NCI-H510A (cell line): ENCODE measurements at regions not wholly inside any gene's neighbourhood (a gene's known extent, or its start where the extent isn't known, plus 50 kb on each side); places are given as distances from the start of the nearest gene placed in this dataset.
"Not testable (repeated sequence)": the region's sequence is repeated elsewhere in the genome, so short reads cannot be mapped to it uniquely, and the experiment has no call there.

Source experiments
- DNase-seq: peaks from one replicate; lab custom pipeline; 2025; lab: John Stamatoyannopoulos, UW

DNA sequence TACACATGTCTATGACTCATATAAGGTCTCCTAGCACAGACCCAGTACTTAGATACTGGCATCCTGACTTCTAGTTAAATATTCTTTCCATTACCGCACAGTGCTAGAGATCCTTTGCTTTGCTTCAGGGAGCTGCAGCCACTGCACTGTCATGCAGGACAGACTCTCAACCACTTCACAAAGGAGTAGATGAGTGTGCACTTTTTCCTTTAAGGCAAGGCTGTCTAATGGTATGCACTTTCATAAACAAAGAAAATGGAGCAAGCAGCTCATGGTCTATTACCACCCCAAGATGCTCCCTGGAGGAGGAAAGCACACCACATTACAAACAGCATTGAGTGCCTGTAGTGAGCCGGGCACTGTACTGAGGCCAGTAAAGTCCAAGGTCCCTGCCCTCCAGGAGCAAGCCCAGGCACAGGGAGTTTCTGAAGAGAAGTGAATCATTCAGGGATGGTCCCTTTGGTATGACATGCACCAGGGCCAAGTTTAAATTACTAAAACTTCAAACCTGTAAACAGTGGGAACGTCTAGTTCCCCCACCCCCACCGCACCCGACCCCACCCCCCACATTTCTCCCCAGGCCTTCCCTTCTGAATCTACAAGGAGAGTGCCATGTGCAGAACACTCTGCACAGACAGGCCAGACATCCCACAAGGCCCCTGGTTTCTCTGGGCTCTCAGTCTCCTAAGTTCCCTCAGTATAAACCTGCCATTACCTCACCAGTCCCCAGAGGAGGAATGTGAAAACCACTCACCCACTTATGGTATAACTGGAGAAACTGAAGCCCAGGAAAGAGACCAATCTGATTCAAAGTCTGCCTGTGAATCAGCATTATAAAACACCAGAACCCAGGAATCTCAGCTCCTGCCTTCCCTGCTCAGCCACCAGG is 107.8 kb upstream of the BCL6 start:
- no peak for DNase-seq

DNA sequence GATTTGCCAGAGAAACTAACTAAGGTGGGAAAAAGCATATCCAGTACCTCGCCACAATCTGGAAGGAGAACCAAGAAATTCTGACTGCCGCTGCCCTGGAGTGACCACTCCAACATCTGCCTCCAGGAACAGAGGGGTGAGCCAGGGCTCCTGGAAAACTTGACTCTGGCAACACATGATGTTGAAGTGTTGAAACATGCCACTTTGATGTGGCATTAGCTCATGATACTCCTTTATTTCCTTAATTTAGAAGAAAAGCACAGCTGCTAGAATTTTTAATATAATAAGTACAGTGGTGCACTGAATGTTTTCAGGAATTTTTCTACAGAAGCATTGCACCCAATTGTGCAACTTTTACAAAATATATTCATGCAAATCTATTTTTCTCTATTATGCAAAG is 109.9 kb upstream of the BCL6 start:
- no peak for DNase-seq

- no peak for DNase-seq
Observed at GRCh38 chr3:187856555-187856954, 111.3 kb upstream of the BCL6 start.

DNA sequence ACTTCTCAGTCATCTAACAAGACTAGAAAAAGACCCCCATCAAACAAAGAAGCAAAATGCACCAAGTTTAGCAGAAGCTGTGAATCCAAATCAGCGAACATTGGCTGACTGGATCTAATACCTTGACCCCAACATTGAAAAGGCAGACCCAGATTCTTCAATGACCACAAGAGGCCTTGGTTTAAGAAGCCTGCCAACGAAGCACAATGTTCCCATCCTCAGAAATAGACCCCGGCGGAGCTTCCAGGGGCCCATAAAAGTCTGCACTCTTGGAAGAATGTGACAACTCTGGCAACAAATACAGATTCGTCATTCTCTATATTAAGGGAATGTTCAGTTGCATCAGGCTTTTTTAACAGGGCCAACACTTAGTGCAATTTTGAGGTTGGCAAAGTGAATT is 112.8 kb upstream of the BCL6 start:
- no peak for DNase-seq

- no peak for DNase-seq
Observed at GRCh38 chr3:187858711-187859110, 113.4 kb upstream of the BCL6 start.

- DNase-seq: not testable (repeated sequence)
Observed at GRCh38 chr3:187862701-187863277, 117.5 kb upstream of the BCL6 start.

DNA sequence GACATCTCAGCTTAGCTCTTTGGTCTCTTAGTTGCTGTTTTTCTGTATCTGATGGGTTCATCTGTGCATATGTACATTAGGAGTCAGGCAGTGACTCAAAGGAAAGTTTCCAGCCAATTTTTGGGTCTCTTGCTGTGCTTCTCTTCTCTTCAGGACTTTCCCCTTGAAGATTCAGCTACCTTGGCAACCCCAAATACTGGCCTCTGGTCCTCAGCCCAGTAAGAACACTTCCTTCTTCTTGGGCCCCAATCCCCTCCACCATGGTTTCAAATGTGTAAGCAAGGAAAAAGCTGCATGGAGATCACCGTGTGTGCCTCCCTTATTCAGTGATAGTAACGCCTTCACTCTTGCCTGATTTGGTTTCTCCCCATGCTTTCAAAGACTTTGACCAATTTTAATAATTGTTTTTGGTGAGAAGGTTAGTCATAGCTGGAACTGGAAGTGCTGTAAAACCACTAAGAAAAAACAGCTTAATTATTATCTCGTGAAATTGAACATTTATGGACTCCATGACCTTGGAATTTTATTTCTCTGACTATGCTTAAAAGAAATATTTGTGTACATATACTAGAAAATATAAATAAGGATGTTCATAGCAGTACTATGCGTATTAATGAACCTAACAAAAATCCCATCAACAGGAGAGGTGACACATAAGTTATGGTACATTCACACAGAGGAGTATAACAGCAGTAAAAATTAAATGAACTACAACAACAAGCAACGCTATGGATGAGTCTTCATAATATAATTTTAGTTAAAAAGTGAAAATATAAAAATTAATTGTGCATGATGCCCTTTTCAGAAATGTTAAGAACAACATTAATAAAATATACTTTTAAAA is 125.3 kb upstream of the BCL6 start:
- DNase-seq: no peak

DNA sequence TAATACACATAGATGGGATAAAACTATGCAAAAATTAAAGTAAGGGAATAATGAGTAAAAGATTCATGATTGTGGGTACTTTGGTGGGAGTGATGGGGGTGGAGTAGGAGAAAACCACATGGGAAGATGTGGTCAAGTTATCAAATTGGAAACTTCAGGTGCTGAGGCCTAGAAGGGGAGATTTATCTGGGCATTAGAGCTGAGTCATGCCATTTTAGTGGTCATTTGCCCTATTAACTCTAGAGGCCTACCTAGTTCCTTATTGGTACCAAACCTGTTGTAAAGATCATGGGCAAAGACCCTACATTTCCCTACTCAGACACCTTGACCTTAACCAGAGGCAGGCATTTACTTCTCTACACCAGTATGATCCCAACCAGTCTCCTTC is 125.9 kb upstream of the BCL6 start:
- no peak for DNase-seq

DNA sequence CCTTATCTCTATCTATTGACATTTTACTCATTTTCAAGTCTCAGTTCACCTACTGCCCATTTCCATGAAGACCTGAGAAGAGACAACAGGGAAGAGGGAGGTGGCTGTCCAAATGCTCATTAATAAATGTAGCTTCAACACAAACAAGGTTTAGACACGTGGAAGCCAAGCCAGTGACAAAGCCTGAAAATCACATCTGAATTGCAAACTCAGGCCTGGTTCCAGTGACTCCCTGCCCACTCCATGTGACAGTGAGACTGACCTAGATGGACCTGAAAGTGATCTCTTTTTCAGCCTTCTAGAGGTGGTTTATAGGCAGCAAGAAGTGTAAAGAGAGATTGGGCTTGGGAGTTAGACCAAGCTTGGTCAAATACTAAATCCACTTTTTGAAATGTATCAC is 126.6 kb upstream of the BCL6 start:
- no peak for DNase-seq

DNA sequence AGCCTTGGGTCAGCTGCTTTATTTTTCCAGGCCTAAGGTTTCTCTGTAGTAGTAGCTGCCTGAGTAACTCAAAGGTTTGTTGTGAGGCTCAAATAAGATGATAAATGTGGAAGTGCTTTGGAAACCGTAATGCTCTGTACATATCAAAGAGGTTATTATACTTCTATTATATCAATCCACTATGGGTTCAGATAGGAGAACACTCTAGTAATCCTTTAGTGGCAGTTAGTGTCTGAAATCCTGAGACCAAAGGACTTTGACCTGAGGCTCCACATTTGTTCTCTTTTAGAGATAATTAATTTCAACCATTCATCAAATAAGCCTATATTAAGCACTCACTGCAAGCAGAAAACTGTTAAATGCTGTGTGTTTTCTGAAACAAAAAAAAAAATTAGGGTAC is 128.6 kb upstream of the BCL6 start:
- no peak for DNase-seq

DNA sequence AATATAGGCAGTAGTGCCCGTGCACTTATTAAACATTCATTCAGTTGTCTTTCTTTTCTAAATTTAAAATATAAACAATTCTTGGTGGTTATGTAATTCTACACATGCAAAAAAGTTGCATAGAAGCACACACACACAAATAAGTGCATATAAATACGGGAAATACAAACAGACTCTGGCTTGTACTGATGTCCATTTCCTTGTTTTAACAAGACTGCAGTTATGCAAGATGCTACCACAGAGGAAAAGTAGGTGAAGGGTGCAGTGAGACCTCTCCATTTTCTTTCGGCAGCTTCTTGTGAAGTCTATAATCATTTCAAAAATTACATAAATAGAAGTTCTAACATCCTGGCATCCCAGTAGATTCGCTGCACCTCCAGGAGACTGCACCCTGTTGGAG is 130.6 kb upstream of the BCL6 start:
- no peak for DNase-seq

- no peak for DNase-seq
Observed at GRCh38 chr3:187878772-187879518, 133.7 kb upstream of the BCL6 start.

DNA sequence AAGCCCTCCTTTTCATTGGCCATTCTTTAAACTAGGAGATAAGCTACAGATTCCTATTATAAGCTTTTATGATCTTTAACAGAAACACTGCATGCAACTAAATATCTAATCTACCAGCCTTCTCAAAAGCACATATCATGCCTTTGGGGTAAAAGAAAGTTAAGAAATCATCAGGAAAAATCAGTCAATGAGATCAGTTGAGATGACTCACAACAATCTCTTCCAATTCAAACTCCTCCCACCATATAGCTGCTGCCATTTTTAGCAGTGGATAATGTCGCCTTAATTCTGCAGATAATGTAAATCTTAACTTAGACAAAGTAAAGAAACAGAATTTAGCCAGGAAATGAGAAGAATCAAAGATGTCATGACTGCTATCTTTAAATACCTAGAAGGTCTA is 135.2 kb upstream of the BCL6 start:
- no peak for DNase-seq

DNA sequence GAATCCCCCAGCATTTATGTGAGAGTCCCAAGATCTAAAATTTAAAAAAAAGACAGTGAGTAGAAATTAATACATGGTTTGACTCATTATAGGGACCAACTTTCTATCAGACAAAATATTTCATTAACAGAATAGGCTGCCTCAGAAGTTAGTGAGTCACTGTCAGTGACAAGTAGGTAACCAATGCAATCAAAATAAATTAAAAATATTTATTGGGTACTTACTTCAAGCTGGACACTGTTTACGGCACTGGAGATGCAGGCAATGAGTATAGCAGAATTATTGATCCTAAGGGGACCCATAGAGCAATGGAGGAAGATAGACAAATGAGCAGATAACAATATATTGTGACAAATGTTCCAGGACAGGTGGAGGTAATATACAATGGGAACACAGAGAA is 135.6 kb upstream of the BCL6 start:
- no peak for DNase-seq

DNA sequence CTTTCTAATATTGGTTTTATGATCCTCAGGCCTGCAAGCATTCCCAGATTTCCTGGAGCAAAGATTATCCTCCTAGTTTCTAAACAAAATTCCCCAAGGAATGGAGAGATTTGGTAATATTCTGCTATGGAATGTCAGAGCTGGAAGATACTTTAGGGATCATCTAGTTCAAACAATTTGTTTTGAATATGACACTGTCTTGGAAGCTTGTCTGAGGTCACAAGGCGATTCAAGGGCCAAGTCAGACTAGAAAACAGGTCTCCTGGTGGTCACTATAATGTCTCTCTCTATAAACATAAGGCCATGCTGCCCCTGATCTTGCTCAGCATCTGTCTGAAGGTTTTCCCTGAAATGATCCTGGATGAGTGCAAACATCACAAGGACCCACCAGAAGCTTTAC is 143.4 kb upstream of the BCL6 start:
- no peak for DNase-seq

GRCh38 chr3:187889106-187889505 is 143.8 kb upstream of the BCL6 start:
- no peak for DNase-seq

DNA sequence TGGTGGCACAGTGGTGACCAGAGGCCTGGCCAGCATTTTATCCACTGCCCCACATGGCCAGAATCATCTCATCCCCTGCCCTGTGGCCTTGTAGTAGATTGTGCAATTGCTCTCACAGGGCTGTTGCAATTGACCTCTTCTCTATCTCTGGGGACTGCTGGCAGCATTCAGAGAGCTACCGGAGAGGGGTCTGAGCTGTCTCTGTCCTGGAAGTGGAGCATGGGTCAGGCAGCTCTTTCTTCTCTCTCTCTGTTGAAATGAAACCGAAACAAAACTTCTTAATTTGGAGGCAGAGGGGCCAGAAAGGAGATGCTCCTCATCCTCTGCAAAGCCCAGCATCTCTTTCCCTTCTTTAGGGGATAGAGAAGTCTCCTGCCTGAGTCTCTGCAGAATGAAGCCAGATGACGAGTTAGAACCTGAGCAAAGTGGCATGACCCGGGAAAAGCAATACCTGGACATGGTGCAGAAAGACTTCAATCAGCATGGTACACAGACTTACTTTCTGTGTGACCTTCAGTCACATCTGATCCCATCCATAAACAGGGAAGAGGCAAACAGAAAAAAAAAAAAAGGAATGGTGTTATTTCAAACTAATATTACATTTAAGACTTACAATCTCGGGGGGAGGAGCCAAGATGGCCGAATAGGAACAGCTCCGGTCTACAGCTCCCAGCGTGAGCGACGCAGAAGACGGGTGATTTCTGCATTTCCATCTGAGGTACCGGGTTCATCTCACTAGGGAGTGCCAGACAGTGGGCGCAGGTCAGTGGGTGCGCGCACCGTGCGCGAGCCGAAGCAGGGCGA is 144.5 kb upstream of the BCL6 start:
- no peak for DNase-seq

- not testable (repeated sequence) for DNase-seq
Observed at GRCh38 chr3:187890405-187890752, 145.1 kb upstream of the BCL6 start.

DNA sequence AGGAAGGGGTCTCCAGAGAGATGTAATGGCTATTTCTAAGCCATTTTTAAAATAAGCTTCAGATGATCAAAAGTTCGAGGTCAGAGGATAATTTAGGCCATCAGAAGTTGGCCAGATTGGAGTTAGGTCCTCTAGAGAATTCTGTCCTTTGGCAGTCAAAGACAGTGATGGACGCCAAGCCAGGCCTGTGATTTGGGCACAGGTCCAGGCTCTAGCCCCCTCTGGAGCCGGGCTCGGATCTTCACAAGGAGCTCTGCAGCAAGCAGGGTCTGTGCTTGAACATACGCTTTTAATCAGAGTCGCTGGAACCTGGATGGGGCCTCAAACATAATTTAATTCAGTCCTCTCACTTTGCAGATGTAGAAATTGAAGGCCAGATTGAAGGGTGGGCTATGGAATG is 151.4 kb upstream of the BCL6 start:
- DNase-seq: no peak

DNA sequence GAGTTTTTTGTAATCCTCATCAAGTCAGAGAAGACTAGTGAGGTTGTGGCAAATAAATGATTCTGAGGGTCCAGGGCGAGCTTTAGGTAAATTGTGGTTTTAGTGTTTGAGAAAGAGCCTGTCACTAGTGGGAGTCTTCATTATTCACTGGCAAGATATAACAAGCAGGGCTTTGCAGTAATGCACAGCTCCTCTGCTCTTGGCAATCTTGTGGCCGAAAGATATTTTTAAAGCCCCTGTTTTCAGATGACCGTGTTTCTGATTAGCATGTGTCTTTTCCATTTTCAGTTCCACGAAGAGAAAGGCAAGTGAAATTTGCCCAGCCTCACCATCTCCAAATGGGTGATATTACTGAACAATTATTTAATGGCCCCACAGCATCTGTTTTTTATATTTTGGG is 154.0 kb upstream of the BCL6 start:
- no peak for DNase-seq

DNA sequence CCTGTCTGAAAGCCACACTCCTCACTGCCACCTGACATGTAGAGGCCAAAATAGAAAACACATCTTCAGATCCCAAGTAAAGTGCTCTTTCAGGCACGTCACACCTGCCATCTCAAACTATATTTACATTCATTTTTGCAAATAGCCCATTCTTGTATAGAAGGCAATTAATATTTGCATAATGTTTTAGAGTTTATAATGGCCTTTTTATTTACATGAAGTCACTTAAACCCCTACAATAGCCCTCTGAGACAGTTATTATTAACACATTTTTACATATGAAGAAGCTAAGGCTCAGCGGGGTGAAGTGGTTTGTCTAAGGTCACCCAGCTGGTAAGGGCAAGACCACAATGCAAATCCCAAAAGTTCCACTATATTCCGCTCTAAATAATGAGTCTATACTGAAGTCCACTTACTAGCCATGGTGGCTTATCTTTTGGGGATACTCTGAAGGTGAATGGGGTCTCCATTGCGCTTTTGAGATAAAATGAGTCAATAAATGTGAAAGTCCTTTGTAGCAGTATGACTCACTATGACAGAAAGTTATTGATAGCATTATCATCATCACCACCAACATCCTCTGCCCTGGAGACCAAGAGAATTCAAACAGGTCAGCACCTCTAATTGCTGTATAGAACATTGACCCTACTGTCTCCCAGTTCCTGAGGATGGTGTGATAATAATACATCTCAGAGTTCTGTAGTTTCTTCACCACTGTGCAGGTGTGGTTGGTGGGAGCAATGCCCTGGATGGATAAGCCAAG is 155.9 kb upstream of the BCL6 start:
- DNase-seq: no peak
